Naive B cell (primary cell): ENCODE measurements at regions not wholly inside any gene's neighbourhood (a gene's known extent, or its start where the extent isn't known, plus 50 kb on each side); places are given as distances from the start of the nearest gene placed in this dataset.

Experiments
- ATAC-seq, 2 donors: fragments of 150-1000 bp; cut with Tn5 transposase; 2 replicates each; pipeline ENCODE4 v1.10.0; 2021; ENCODE audit warnings: low read depth in 2 of 2, mild to moderate bottlenecking in 2 of 2, moderate library complexity in 2 of 2
- DNase-seq: peaks from one replicate; pipeline ENCODE4 v3.0.0; 2022
- H3K27ac Mint-ChIP-seq, 6 donors: one replicate each; pipeline ENCODE4 v1.8.0; 2020 to 2022; ENCODE audit warnings: mild to moderate bottlenecking in 6 of 6, mixed read lengths in 6 of 6, moderate library complexity in 5 of 6, inconsistent platforms in 2 of 6
- H3K27me3 Mint-ChIP-seq, 3 donors: one replicate each; pipeline ENCODE4 v1.8.0; 2021 to 2022; ENCODE audit warnings: mixed read lengths in 3 of 3, mild to moderate bottlenecking in 1 of 3
- H3K36me3 Mint-ChIP-seq, 2 donors: one replicate each; pipeline ENCODE4 v1.8.0; 2020 to 2022; ENCODE audit warnings: mixed read lengths in 2 of 2, inconsistent platforms in 1 of 2, mild to moderate bottlenecking in 1 of 2
- H3K4me1 Mint-ChIP-seq, 3 donors: one replicate each; pipeline ENCODE4 v1.8.0; 2020 to 2022; ENCODE audit warnings: mixed read lengths in 3 of 3, inconsistent platforms in 1 of 3, mild to moderate bottlenecking in 1 of 3, moderate library complexity in 1 of 3
- H3K4me3 Mint-ChIP-seq, 8 donors: one replicate each; pipeline ENCODE4 v1.8.0; 2020 to 2022; ENCODE audit warnings: mild to moderate bottlenecking in 8 of 8, mixed read lengths in 8 of 8, moderate library complexity in 8 of 8, inconsistent platforms in 2 of 8
- H3K9me3 Mint-ChIP-seq, 7 donors: one replicate each; pipeline ENCODE4 v1.8.0; 2020 to 2022; ENCODE audit warnings: mixed read lengths in 7 of 7, mild to moderate bottlenecking in 5 of 7, inconsistent platforms in 2 of 7, moderate library complexity in 1 of 7

GRCh38 chr1:200250469-200250868 is 159.4 kb downstream of the ZNF281 start:
- Mint-ChIP-seq H3K27ac (no peak overlapping the region), H3K9me3 (peaks cover 0 to 2% (median 0%) of the 10 kb centered on the region in 7 donors), H3K4me3 (no peak overlapping the region), H3K36me3 (no peaks in the 10 kb centered on the region), H3K4me1 (no peaks in the 10 kb centered on the region), H3K27me3 (peaks cover 10 to 13% (median 12%) of the 10 kb centered on the region in 3 donors)
- no peak for DNase-seq
- no peak for ATAC-seq

GRCh38 chr1:200248541-200248940 is 161.3 kb downstream of the ZNF281 start:
- DNase-seq (no peak), ATAC-seq (no peak)
- Mint-ChIP-seq H3K27me3 (peaks cover 12 to 16% (median 14%) of the 10 kb centered on the region in 3 donors), H3K4me3 (no peak overlapping the region), H3K4me1 (no peaks in the 10 kb centered on the region), H3K9me3 (no peaks in the 10 kb centered on the region), H3K36me3 (no peaks in the 10 kb centered on the region), H3K27ac (peak overlapping the region in 1 of 6 donors; percentile 22)

GRCh38 chr1:200247518-200247917 is 162.3 kb downstream of the ZNF281 start:
- H3K4me1 Mint-ChIP-seq = peaks cover 0 to 4% (median 0%) of the 10 kb centered on the region in 3 donors
- DNase-seq (no peak), ATAC-seq (no peak)
- H3K4me3 Mint-ChIP-seq = no peak overlapping the region
- H3K36me3 Mint-ChIP-seq = no peaks in the 10 kb centered on the region
- H3K9me3 Mint-ChIP-seq = no peaks in the 10 kb centered on the region
- peaks cover 16 to 22% (median 22%) of the 10 kb centered on the region in 3 donors for H3K27me3 Mint-ChIP-seq
- H3K27ac Mint-ChIP-seq = no peak overlapping the region

DNA sequence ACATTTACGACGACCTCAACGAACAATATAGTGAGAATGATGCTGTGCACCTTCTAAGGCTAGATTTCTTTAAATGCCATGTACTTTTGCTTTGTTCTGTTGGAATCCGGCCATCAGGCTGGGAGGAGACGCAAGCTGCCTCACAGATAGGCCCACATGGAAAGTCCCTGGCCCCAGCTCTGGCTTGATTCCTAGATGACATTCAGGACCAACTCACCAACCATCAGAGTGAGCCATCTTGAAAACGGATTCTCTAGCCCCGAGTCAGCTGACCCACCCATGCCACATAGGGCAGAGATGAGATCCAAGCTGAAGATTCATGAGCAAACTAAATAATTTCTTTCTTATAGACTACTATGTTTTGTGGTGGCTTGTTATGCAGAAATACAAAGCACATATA is 164.4 kb downstream of the ZNF281 start:
- H3K4me1 Mint-ChIP-seq = peaks cover 9 to 10% (median 10%) of the 10 kb centered on the region in 3 donors
- H3K27ac Mint-ChIP-seq = peak overlapping the region in 1 of 6 donors; percentile 69
- no peak for DNase-seq
- H3K9me3 Mint-ChIP-seq = no peaks in the 10 kb centered on the region
- no peak for ATAC-seq
- H3K27me3 Mint-ChIP-seq = peaks cover 32 to 43% (median 36%) of the 10 kb centered on the region in 3 donors
- H3K36me3 Mint-ChIP-seq = no peaks in the 10 kb centered on the region
- no peak overlapping the region for H3K4me3 Mint-ChIP-seq

DNA sequence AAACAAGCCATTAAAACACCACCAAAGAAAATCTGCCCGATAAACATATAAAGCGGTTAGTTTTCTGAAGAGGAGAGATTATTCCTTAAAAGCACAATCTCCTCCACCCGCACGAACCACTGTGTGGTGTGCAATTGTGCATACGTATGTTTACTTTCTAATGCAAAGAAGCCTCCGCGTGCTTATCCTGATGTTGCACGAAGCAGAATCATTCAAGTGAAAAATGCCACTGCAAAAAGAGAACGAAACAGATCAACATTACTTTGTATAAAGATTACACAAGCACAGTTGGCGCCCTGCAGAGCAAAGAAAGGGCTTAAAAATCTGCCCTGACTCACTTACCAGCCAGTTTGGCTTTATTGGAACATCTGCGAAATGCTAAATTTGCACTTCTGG is 166.8 kb downstream of the ZNF281 start:
- H3K27ac Mint-ChIP-seq = no peak overlapping the region
- DNase-seq (no peak), ATAC-seq (no peak)
- H3K27me3 Mint-ChIP-seq = peaks cover 37 to 44% (median 41%) of the 10 kb centered on the region in 3 donors
- no peaks in the 10 kb centered on the region for H3K9me3 Mint-ChIP-seq
- no peak overlapping the region for H3K4me3 Mint-ChIP-seq
- H3K36me3 Mint-ChIP-seq = no peaks in the 10 kb centered on the region
- H3K4me1 Mint-ChIP-seq = peaks cover 10% of the 10 kb centered on the region in 3 donors

DNA sequence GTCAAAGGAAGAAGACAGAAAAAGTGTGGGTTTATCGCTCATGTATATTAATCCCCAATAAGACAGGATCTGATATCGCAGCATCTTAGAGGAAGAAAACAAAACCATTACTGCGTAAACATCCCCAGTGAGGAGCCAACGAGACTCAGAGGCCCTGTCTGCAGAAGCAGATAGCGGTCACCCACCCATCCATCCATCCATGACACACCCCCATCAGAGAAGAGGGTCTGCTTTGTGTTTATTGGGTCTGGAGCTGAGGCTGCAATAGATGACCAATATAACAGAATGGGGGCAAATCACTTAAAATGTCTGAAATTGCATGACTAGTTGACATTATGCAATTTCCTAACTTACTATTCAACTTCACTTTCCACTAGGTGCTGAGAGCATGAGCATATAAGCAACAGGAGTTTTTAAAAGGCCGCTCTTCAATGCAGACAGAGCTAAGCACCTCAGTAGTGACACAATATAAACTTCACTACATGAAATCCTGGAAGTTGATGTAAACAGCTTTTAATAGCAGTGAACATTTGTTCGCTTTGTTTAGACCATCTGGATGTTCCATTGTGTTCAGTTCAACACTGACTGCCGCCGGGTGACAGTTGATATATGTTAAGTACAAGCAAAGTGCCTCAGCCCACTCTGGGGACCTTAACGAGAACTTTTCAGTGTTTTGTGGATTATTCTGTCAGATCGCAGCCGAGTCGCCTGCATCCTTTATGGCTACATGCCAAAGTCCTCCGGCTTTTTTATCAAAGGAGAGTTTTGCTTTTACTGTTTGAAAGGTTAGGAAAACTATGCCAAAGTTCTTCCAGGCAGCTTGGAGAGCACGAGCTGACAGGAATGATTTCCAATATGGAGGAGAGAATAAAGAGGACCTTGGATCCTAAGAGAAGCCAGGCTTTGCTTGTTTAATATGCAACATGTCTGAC is 167.5 kb downstream of the ZNF281 start:
- ATAC-seq = no peak
- H3K27me3 Mint-ChIP-seq = peaks cover 33 to 38% (median 34%) of the 10 kb centered on the region in 3 donors

GRCh38 chr1:200240656-200241055 is 169.2 kb downstream of the ZNF281 start:
- H3K4me1 Mint-ChIP-seq = peaks cover 10% of the 10 kb centered on the region in 3 donors
- H3K27ac Mint-ChIP-seq = peak overlapping the region in 1 of 6 donors; percentile 51
- no peaks in the 10 kb centered on the region for H3K9me3 Mint-ChIP-seq
- ATAC-seq (no peak), DNase-seq (no peak)
- H3K4me3 Mint-ChIP-seq = no peak overlapping the region
- peaks cover 33 to 45% (median 38%) of the 10 kb centered on the region in 3 donors for H3K27me3 Mint-ChIP-seq
- H3K36me3 Mint-ChIP-seq = peaks cover 0 to 4% of the 10 kb centered on the region in 2 donors

More for the DNA sequence above, 167.5 kb downstream of the ZNF281 start:
- Mint-ChIP-seq H3K36me3 (no peaks in the 10 kb centered on the region), H3K4me3 (no peak overlapping the region), H3K9me3 (no peaks in the 10 kb centered on the region), H3K4me1 (peaks cover 10% of the 10 kb centered on the region in 3 donors), H3K27ac (no peak overlapping the region)
- DNase-seq = no peak

GRCh38 chr1:200238311-200238710 is 171.5 kb downstream of the ZNF281 start:
- Mint-ChIP-seq H3K27me3 (peaks cover 40 to 56% (median 49%) of the 10 kb centered on the region in 3 donors), H3K4me1 (peaks cover 10% of the 10 kb centered on the region in 3 donors), H3K9me3 (no peaks in the 10 kb centered on the region), H3K4me3 (no peak overlapping the region), H3K27ac (no peak overlapping the region), H3K36me3 (peaks cover 0 to 4% of the 10 kb centered on the region in 2 donors)
- ATAC-seq = no peak
- DNase-seq = no peak

GRCh38 chr1:200237066-200237465 is 172.8 kb downstream of the ZNF281 start:
- H3K27ac Mint-ChIP-seq = no peak overlapping the region
- H3K36me3 Mint-ChIP-seq = peaks cover 0 to 4% of the 10 kb centered on the region in 2 donors
- ATAC-seq = no peak
- peaks cover 30 to 51% (median 40%) of the 10 kb centered on the region in 3 donors for H3K27me3 Mint-ChIP-seq
- no peak overlapping the region for H3K4me3 Mint-ChIP-seq
- no peaks in the 10 kb centered on the region for H3K9me3 Mint-ChIP-seq
- H3K4me1 Mint-ChIP-seq = peaks cover 4 to 10% (median 6%) of the 10 kb centered on the region in 3 donors
- DNase-seq = no peak

- no peaks in the 10 kb centered on the region for H3K9me3 Mint-ChIP-seq
- H3K27me3 Mint-ChIP-seq = peaks cover 20 to 34% (median 22%) of the 10 kb centered on the region in 3 donors
- H3K4me3 Mint-ChIP-seq = no peak overlapping the region
- H3K36me3 Mint-ChIP-seq = peaks cover 0 to 4% of the 10 kb centered on the region in 2 donors
- no peaks in the 10 kb centered on the region for H3K4me1 Mint-ChIP-seq
- DNase-seq (no peak), ATAC-seq (no peak)
- no peak overlapping the region for H3K27ac Mint-ChIP-seq
Measured at GRCh38 chr1:200234938-200235337, 174.9 kb downstream of the ZNF281 start.

GRCh38 chr1:200233393-200233792 is 176.4 kb downstream of the ZNF281 start:
- peaks cover 20 to 45% (median 26%) of the 10 kb centered on the region in 3 donors for H3K27me3 Mint-ChIP-seq
- DNase-seq (no peak), ATAC-seq (no peak)
- H3K36me3 Mint-ChIP-seq = peaks cover 0 to 4% of the 10 kb centered on the region in 2 donors
- no peaks in the 10 kb centered on the region for H3K4me1 Mint-ChIP-seq
- H3K27ac Mint-ChIP-seq = no peak overlapping the region
- H3K9me3 Mint-ChIP-seq = no peaks in the 10 kb centered on the region
- H3K4me3 Mint-ChIP-seq = no peak overlapping the region

DNA sequence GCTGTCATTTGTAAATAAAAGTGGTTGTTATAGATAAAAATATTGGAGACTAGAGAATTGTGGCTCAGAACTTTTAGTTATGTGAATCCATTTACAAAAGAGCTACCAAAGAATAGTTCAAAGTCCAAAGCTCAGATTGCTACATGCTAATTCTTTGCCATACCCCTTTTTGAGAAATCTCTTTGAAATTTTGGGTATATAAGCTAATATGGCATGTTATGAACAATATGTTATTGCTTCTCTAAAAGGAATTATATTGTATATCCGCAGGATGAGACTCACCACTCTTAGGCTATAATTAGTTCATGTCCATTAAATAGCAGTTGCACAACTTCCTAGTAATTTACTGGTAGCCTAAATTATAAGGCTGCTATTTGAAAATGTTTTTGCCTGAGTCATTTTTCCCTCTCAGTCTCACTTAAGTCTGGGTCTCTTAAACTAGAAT is 178.0 kb downstream of the ZNF281 start:
- DNase-seq (no peak), ATAC-seq (no peak)
- peaks cover 0 to 4% of the 10 kb centered on the region in 2 donors for H3K36me3 Mint-ChIP-seq
- no peak overlapping the region for H3K27ac Mint-ChIP-seq
- H3K27me3 Mint-ChIP-seq = peaks cover 27 to 51% (median 35%) of the 10 kb centered on the region in 3 donors
- peaks cover 2% of the 10 kb centered on the region in 3 donors for H3K4me1 Mint-ChIP-seq
- H3K4me3 Mint-ChIP-seq = no peak overlapping the region
- H3K9me3 Mint-ChIP-seq = no peaks in the 10 kb centered on the region

DNA sequence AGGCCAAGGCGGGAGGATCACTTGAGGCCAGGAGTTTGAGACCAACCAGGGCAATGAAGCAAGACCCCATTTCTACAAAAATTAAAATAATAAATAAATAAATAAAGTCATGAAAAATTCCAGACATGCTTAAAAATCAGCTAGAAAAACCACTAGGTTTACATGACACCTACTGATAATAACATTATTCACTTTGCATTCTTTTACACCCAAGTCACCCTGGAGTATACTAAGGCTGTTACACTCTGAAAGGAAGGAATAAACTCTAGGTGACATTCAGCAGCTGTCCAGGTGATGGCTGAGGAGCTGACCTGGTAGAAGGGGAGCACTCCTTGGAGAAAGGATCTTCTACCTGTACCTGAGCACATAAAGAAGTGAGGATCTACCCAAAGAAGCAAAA is 179.2 kb downstream of the ZNF281 start:
- H3K4me1 Mint-ChIP-seq = peaks cover 10 to 11% (median 11%) of the 10 kb centered on the region in 3 donors
- no peak for ATAC-seq
- H3K27me3 Mint-ChIP-seq = peaks cover 32 to 53% (median 38%) of the 10 kb centered on the region in 3 donors
- DNase-seq = no peak
- no peaks in the 10 kb centered on the region for H3K9me3 Mint-ChIP-seq
- no peak overlapping the region for H3K4me3 Mint-ChIP-seq
- peak overlapping the region in 2 of 6 donors; percentile 12 to 88 for H3K27ac Mint-ChIP-seq
- H3K36me3 Mint-ChIP-seq = peaks cover 0 to under 1% of the 10 kb centered on the region in 2 donors

DNA sequence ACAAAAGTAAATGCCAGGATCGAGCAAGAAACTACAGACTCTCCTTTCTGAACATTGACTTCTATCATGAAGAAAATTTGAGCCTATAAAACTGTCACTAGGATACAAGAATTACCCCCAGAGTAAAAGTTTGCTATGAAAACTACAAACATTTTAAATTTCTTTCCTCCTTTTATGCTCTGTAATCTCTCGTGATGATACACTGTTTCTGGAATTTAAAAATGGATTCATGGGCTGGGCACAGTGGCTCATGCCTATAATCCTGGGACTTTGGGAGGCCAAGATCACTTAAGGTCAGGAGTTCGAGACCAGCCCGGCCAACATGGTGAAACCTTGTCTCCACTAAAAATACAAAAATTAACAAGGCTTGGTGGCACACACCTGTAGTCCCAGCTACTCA is 181.3 kb downstream of the ZNF281 start:
- H3K9me3 Mint-ChIP-seq = peaks cover 0 to 4% (median 0%) of the 10 kb centered on the region in 7 donors
- DNase-seq = no peak
- H3K4me3 Mint-ChIP-seq = no peak overlapping the region
- peaks cover 29 to 49% (median 34%) of the 10 kb centered on the region in 3 donors for H3K27me3 Mint-ChIP-seq
- H3K27ac Mint-ChIP-seq = no peak overlapping the region
- no peak for ATAC-seq
- H3K4me1 Mint-ChIP-seq = peaks cover 10 to 11% (median 11%) of the 10 kb centered on the region in 3 donors
- H3K36me3 Mint-ChIP-seq = peaks cover under 1 to 8% of the 10 kb centered on the region in 2 donors
